H1 (cell line): ENCODE measurements at regions not wholly inside any gene's neighbourhood (a gene's known extent, or its start where the extent isn't known, plus 50 kb on each side); places are given as distances from the start of the nearest gene placed in this dataset.

Source experiments
- CTCF ChIA-PET: fragments of 300-600 bp; sonication (Branson Sonifier 250); formaldehyde crosslinking; loops from one replicate; lab custom pipeline; 2021; ENCODE audit not compliant: partially characterized antibody; lab: Charles Lee
- POLR2A ChIA-PET: fragments of 300-600 bp; sonication (Branson Sonifier 250); formaldehyde crosslinking; loops from one replicate; lab custom pipeline; 2021; ENCODE audit warnings: inconsistent platforms; ENCODE audit not compliant: partially characterized antibody; lab: Charles Lee
- DNase-seq, 2 experiments: peaks; one replicate each; pipeline versions ENCODE4 v3.0.0 to v3.0.0-alpha.2; 2010 to 2022; ENCODE audit warnings: low spot score in 2 of 2, low read depth in 1 of 2, mixed read lengths in 1 of 2
- FAIRE-seq: peaks from 2 replicates; lab custom pipeline; 2011; peaks lifted over from hg19 to GRCh38; lab: Jason Lieb, UNC
- H2AFZ ChIP-seq: 2 replicates; pipeline ENCODE4 v1.8.1; 2012; ENCODE audit warnings: low read length, inconsistent platforms
- H2AK5ac ChIP-seq: 2 replicates; pipeline ENCODE4 v1.6.1; 2013; ENCODE audit warnings: low read depth, low read length
- H2BK120ac ChIP-seq: replicated peaks from 2 replicates; pipeline ENCODE3; 2013; ENCODE audit warnings: low read depth, low read length, inconsistent platforms
- H2BK12ac ChIP-seq: 2 replicates; pipeline ENCODE4 v1.6.1; 2013; ENCODE audit warnings: low read depth, low read length
- H2BK15ac ChIP-seq: 2 replicates; pipeline ENCODE4 v1.6.1; 2013; ENCODE audit warnings: low read length
- H2BK20ac ChIP-seq: 2 replicates; pipeline ENCODE4 v1.6.1; 2013; ENCODE audit warnings: low read length
- H2BK5ac ChIP-seq: 2 replicates; pipeline ENCODE4 v1.6.1; 2013; ENCODE audit warnings: low read depth, low read length
- H3K14ac ChIP-seq: 2 replicates; pipeline ENCODE4 v1.6.1; 2013; ENCODE audit warnings: inconsistent platforms; ENCODE audit not compliant: insufficient read length
- H3K18ac ChIP-seq: 2 replicates; pipeline ENCODE4 v1.6.1; 2013; ENCODE audit warnings: low read length; ENCODE audit errors: extremely low read depth
- H3K23ac ChIP-seq: 2 replicates; pipeline ENCODE4 v1.6.1; 2013; ENCODE audit warnings: inconsistent platforms; ENCODE audit not compliant: insufficient read length
- H3K23me2 ChIP-seq: 2 replicates; pipeline ENCODE4 v1.6.1; 2013; ENCODE audit warnings: low read depth, low read length
- H3K27ac ChIP-seq: 2 replicates; pipeline ENCODE4 v1.6.1; 2011; ENCODE audit warnings: low read depth, low read length, inconsistent platforms
- H3K27me3 ChIP-seq, 4 experiments: replicated peaks in 1 of 4; 1 replicate in 1 of 4; 2 replicates in 3 of 4; pipeline versions ENCODE4 v1.6.1 to v1.8.1; 2011 to 2013; ENCODE audit warnings: low read length in 3 of 4, mild to moderate bottlenecking in 3 of 4, inconsistent platforms in 2 of 4, mixed read lengths in 2 of 4, moderate library complexity in 1 of 4; ENCODE audit not compliant: control insufficient read depth in 3 of 4, insufficient read depth in 3 of 4; ENCODE audit errors: extremely low read depth in 1 of 4
- H3K36me3 ChIP-seq, 4 experiments: 2 replicates each; pipeline versions ENCODE4 v1.6.1 to v1.8.1; 2011 to 2013; ENCODE audit warnings: mild to moderate bottlenecking in 4 of 4, low read length in 3 of 4, moderate library complexity in 2 of 4, control low read depth in 1 of 4, inconsistent platforms in 1 of 4; ENCODE audit not compliant: insufficient read depth in 4 of 4, control insufficient read depth in 2 of 4
- H3K4ac ChIP-seq: replicated peaks from 2 replicates; pipeline ENCODE3; 2013; ENCODE audit warnings: low read length, low read depth, mixed read lengths, inconsistent platforms; ENCODE audit not compliant: insufficient read length
- H3K4me1 ChIP-seq, 4 experiments: replicated peaks in 1 of 4; 1 replicate in 1 of 4; 2 replicates in 3 of 4; pipeline versions ENCODE4 v1.6.1 to v1.8.1; 2011 to 2013; ENCODE audit warnings: low read length in 3 of 4, inconsistent platforms in 2 of 4, mixed read lengths in 1 of 4; ENCODE audit not compliant: insufficient read depth in 4 of 4, control insufficient read depth in 3 of 4
- H3K4me2 ChIP-seq, 2 experiments: 2 replicates each; pipeline versions ENCODE4 v1.6.1 to v1.8.1; 2011 to 2013; ENCODE audit warnings: low read depth in 2 of 2, low read length in 2 of 2, control low read depth in 1 of 2, inconsistent platforms in 1 of 2, mild to moderate bottlenecking in 1 of 2; ENCODE audit not compliant: insufficient read depth in 1 of 2
- H3K4me3 ChIP-seq, 4 experiments: fragments of 200-600, 300-600 bp in 1 of 4; sonication (generic), shearing (Covaris generic), sonication (Bioruptor Twin) in 1 of 4; 2 replicates each; pipeline versions ENCODE4 v1.5.1 to v1.8.1; 2011 to 2016; ENCODE audit warnings: low read length in 4 of 4, low read depth in 3 of 4, control low read depth in 2 of 4, inconsistent platforms in 2 of 4, mild to moderate bottlenecking in 2 of 4, mixed read lengths in 1 of 4, moderate library complexity in 1 of 4; ENCODE audit not compliant: insufficient read depth in 2 of 4; ENCODE audit errors: extremely low read depth in 1 of 4
- H3K56ac ChIP-seq: replicated peaks from 2 replicates; pipeline ENCODE3; 2013; ENCODE audit warnings: low read depth, mild to moderate bottlenecking, mixed read lengths, low read length, inconsistent platforms; ENCODE audit not compliant: insufficient read length
- H3K79me1 ChIP-seq: 2 replicates; pipeline ENCODE4 v1.6.1; 2013; ENCODE audit warnings: low read depth, low read length, control low read depth
- H3K79me2 ChIP-seq, 2 experiments: 2 replicates each; pipeline versions ENCODE4 v1.6.1 to v1.8.1; 2012 to 2013; ENCODE audit warnings: low read length in 2 of 2, mild to moderate bottlenecking in 2 of 2, inconsistent platforms in 1 of 2; ENCODE audit not compliant: insufficient read depth in 2 of 2, control insufficient read depth in 1 of 2
- H3K9ac ChIP-seq, 4 experiments: replicated peaks in 1 of 4; 1 replicate in 1 of 4; 2 replicates in 3 of 4; pipeline versions ENCODE4 v1.6.1 to v1.8.1; 2011 to 2013; ENCODE audit warnings: low read depth in 3 of 4, low read length in 3 of 4, control low read depth in 2 of 4, mild to moderate bottlenecking in 2 of 4, moderate library complexity in 2 of 4, inconsistent platforms in 1 of 4; ENCODE audit errors: extremely low read depth in 1 of 4
- H3K9me3 ChIP-seq, 2 experiments: 2 replicates each; pipeline versions ENCODE4 v1.6.1 to v1.8.1; 2012 to 2013; ENCODE audit warnings: mild to moderate bottlenecking in 2 of 2, moderate library complexity in 2 of 2, control low read depth in 1 of 2, inconsistent platforms in 1 of 2, low read depth in 1 of 2, low read length in 1 of 2, mixed read lengths in 1 of 2; ENCODE audit not compliant: insufficient read depth in 2 of 2
- H4K20me1 ChIP-seq, 2 experiments: replicated peaks in 1 of 2; 2 replicates each; pipeline versions ENCODE3 to v1.8.1; 2011 to 2013; ENCODE audit warnings: inconsistent platforms in 2 of 2, low read length in 2 of 2, mild to moderate bottlenecking in 1 of 2; ENCODE audit not compliant: insufficient read depth in 2 of 2, control insufficient read depth in 1 of 2
- H4K5ac ChIP-seq: 2 replicates; pipeline ENCODE4 v1.6.1; 2013; ENCODE audit warnings: low read length, low read depth, mixed read lengths, inconsistent platforms; ENCODE audit not compliant: insufficient read length
- H4K8ac ChIP-seq: 2 replicates; pipeline ENCODE4 v1.8.0; 2013; ENCODE audit warnings: mild to moderate bottlenecking, moderate library complexity, low read length, inconsistent platforms; ENCODE audit not compliant: insufficient read depth; ENCODE audit errors: extremely low read depth
- H4K91ac ChIP-seq: replicated peaks from 2 replicates; pipeline ENCODE3; 2013; ENCODE audit warnings: low read length, mixed read lengths, inconsistent platforms; ENCODE audit not compliant: insufficient read length
- ASH2L ChIP-seq: fragments of 200-600, 300-600 bp; sonication (generic); IDR thresholded peaks from one replicate; pipeline ENCODE4 v1.7.1; 2017; ENCODE audit warnings: low read length
- CBX5 ChIP-seq: fragments of 300-800, 300-1000 bp; sonication (generic); IDR thresholded peaks from 2 replicates; pipeline ENCODE4 v1.7.1; 2016; ENCODE audit warnings: antibody characterized with exemption, low read length, low read depth
- CBX8 ChIP-seq: fragments of 300-800, 300-1000 bp; sonication (generic); IDR thresholded peaks from 2 replicates; pipeline ENCODE4 v1.7.1; 2016; ENCODE audit warnings: low read depth, low read length, borderline replicate concordance
- CHD2 ChIP-seq: IDR thresholded peaks from 2 replicates; pipeline ENCODE4 v1.6.1; 2012; ENCODE audit warnings: low read length, improper control_type of control experiment
- MAFK ChIP-seq: IDR thresholded peaks from 2 replicates; pipeline ENCODE4 v1.6.1; 2012; ENCODE audit warnings: low read depth, mild to moderate bottlenecking, improper control_type of control experiment, low read length
- PHF8 ChIP-seq: fragments of 200-600 bp; sonication (generic); conservative IDR thresholded peaks from 2 replicates; pipeline ENCODE4 v1.7.1; 2012; ENCODE audit warnings: low read depth, mild to moderate bottlenecking, inconsistent platforms, low read length, moderate library complexity
- RAD21 ChIP-seq, 2 experiments: IDR thresholded peaks in 1 of 2; conservative IDR thresholded peaks in 1 of 2; 2 replicates each; pipeline ENCODE4 v1.6.1; 2011; ENCODE audit warnings: low read depth in 2 of 2, low read length in 2 of 2, improper control_type of control experiment in 1 of 2, inconsistent platforms in 1 of 2, mild to moderate bottlenecking in 1 of 2, moderate library complexity in 1 of 2
- RXRA ChIP-seq: IDR thresholded peaks from 2 replicates; pipeline ENCODE4 v1.6.1; 2011; ENCODE audit warnings: low read depth, mild to moderate bottlenecking, low read length, moderate library complexity; ENCODE audit not compliant: insufficient read depth
- TCF12 ChIP-seq: IDR thresholded peaks from 2 replicates; pipeline ENCODE4 v1.6.1; 2011; ENCODE audit warnings: low read depth, mild to moderate bottlenecking, low read length
- WGBS, 2 experiments: shearing (Covaris generic) in 1 of 2; methylation state at CpG; one replicate each; pipeline versions ENCODE4 v1.1.6 to v1.1.7; 2013 to 2015; ENCODE audit warnings: low lambda C conversion rate in 2 of 2, mixed read lengths in 2 of 2, inconsistent platforms in 1 of 2, low coverage in 1 of 2, missing lambda C conversion rate in 1 of 2; ENCODE audit not compliant: insufficient replicate concordance in 2 of 2, insufficient coverage in 1 of 2, insufficient read length in 1 of 2; ENCODE audit errors: extremely low coverage in 1 of 2, missing lambda C conversion rate in 1 of 2; 5-methylcytosine and 5-hydroxymethylcytosine counted together
- TF ChIP-seq, protein P1 (sequence below): IDR thresholded peaks from 2 replicates; pipeline ENCODE4 v1.6.1; 2011; ENCODE audit warnings: low read depth, mild to moderate bottlenecking, low read length; ENCODE audit not compliant: insufficient read depth
- TF ChIP-seq, protein P2 (sequence below), 3 experiments: IDR thresholded peaks; 1 replicate in 2 of 3; 2 replicates in 1 of 3; pipeline versions ENCODE4 v1.5.1 to v1.6.1; 2011; ENCODE audit warnings: low read length in 3 of 3, mild to moderate bottlenecking in 3 of 3, inconsistent platforms in 2 of 3, low read depth in 1 of 3, moderate library complexity in 1 of 3; ENCODE audit not compliant: insufficient read depth in 1 of 3; ENCODE audit errors: control extremely low read depth in 1 of 3

GRCh38 chr6:43967719-43968091, 159.5 kb downstream of the MRPL14 start:
- H3K14ac ChIP-seq: no peak overlapping the region
- no peak overlapping the region for H2AK5ac ChIP-seq
- WGBS, 2 experiments: 92% methylated on average over 3 of the region's 3 CpGs; no CpG with 5 or more reads in 1 of the 2 experiments
- no peak overlapping the region for H3K27ac ChIP-seq
- no peak overlapping the region for H3K4me3 ChIP-seq
- H3K79me1 ChIP-seq: no peaks in the 10 kb centered on the region
- H3K4ac ChIP-seq: no peak overlapping the region
- H3K9ac ChIP-seq: no peak overlapping the region
- POLR2A ChIA-PET: interaction anchor here (1.5 kb wide), 1 partner anchor 22 kb away, joined by 4 read pairs; no protein-coding TSS in a partner anchor
- no peak overlapping the region for H2BK120ac ChIP-seq
- peaks cover 0 to 14% (median under 1%) of the 10 kb centered on the region in 4 experiments; a peak in 3 of 7 replicates for H3K4me1 ChIP-seq
- H2BK12ac ChIP-seq: no peak overlapping the region
- H2BK5ac ChIP-seq: no peak overlapping the region
- FAIRE-seq (no peak), DNase-seq (peak in 1 of 2 experiments; percentile 14)
- no peaks in the 10 kb centered on the region for H3K79me2 ChIP-seq
- H3K36me3 ChIP-seq: no peaks in the 10 kb centered on the region
- H3K9me3 ChIP-seq: no peaks in the 10 kb centered on the region
- CTCF ChIA-PET: interaction anchor here (0.6 to 11.1 kb wide), 12 partner anchors 9 to 197 kb away, joined by 3 to 103 read pairs (median 4); partner anchors contain the start of gene VEGFA
- no peak overlapping the region for H4K5ac ChIP-seq
- H3K23ac ChIP-seq: no peak overlapping the region
- no peak overlapping the region for H4K8ac ChIP-seq
- H2BK20ac ChIP-seq: no peak overlapping the region
- H3K23me2 ChIP-seq: no peaks in the 10 kb centered on the region
- no peaks in the 10 kb centered on the region for H3K27me3 ChIP-seq
- H2AFZ ChIP-seq: no peak overlapping the region
- H3K56ac ChIP-seq: no peak overlapping the region
- H2BK15ac ChIP-seq: no peak overlapping the region
- no peak overlapping the region for H4K91ac ChIP-seq
- H3K18ac ChIP-seq: no peak overlapping the region; the same call in 1 of the 2 replicates
- H3K4me2 ChIP-seq: no peak overlapping the region
- H4K20me1 ChIP-seq: no peaks in the 10 kb centered on the region
- TF ChIP-seq CBX8: no peak
- no peak for TF ChIP-seq ASH2L
- TF ChIP-seq CBX5: no peak
- no peak for TF ChIP-seq MAFK
- TF ChIP-seq, protein P1, sequence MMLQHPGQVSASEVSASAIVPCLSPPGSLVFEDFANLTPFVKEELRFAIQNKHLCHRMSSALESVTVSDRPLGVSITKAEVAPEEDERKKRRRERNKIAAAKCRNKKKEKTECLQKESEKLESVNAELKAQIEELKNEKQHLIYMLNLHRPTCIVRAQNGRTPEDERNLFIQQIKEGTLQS: no peak
- no peak for TF ChIP-seq RXRA
- TF ChIP-seq, protein P2, sequence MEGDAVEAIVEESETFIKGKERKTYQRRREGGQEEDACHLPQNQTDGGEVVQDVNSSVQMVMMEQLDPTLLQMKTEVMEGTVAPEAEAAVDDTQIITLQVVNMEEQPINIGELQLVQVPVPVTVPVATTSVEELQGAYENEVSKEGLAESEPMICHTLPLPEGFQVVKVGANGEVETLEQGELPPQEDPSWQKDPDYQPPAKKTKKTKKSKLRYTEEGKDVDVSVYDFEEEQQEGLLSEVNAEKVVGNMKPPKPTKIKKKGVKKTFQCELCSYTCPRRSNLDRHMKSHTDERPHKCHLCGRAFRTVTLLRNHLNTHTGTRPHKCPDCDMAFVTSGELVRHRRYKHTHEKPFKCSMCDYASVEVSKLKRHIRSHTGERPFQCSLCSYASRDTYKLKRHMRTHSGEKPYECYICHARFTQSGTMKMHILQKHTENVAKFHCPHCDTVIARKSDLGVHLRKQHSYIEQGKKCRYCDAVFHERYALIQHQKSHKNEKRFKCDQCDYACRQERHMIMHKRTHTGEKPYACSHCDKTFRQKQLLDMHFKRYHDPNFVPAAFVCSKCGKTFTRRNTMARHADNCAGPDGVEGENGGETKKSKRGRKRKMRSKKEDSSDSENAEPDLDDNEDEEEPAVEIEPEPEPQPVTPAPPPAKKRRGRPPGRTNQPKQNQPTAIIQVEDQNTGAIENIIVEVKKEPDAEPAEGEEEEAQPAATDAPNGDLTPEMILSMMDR (IDR thresholded peaks at IDR 0.05; ENCODE audit: control extremely low read depth in 1 of 3, insufficient read depth in 1 of 3, low read depth in 1 of 3, low read length in 3 of 3): no peak
- TF ChIP-seq RAD21 (IDR thresholded peaks at IDR 0.05 in 1 of 2, conservative IDR thresholded peaks at IDR 0.05 in 1 of 2; ENCODE audit: low read depth in 2 of 2, low read length in 2 of 2): no peak
- TF ChIP-seq TCF12: no peak
- no peak for TF ChIP-seq PHF8
- TF ChIP-seq CHD2: no peak
